Lower leg skin (tissue), 3 donors: ENCODE measurements at regions not wholly inside any gene's neighbourhood (a gene's known extent, or its start where the extent isn't known, plus 50 kb on each side); places are given as distances from the start of the nearest gene placed in this dataset.

ENCODE experiments used
- CTCF ChIP-seq, 3 donors: fragments of 450-650 bp; IDR thresholded peaks; one replicate each; pipeline ENCODE4 v1.5.1; 2016; ENCODE audit warnings: antibody characterized with exemption in 3 of 3, mild to moderate bottlenecking in 3 of 3, moderate library complexity in 2 of 3
- POLR2A ChIP-seq, 2 donors: fragments of 450-650 bp; IDR thresholded peaks; one replicate each; pipeline ENCODE4 v1.6.1; 2016 to 2017; ENCODE audit warnings: antibody characterized with exemption in 2 of 2, mild to moderate bottlenecking in 1 of 2, moderate library complexity in 1 of 2

GRCh38 chr3:11093823-11094340 is 60.4 kb upstream of the HRH1 start:
- no peak for TF ChIP-seq CTCF (IDR thresholded peaks at IDR 0.05)
- TF ChIP-seq POLR2A (IDR thresholded peaks at IDR 0.05) = no peak
